NB4 (cell line): ENCODE measurements at regions not wholly inside any gene's neighbourhood (a gene's known extent, or its start where the extent isn't known, plus 50 kb on each side); places are given as distances from the start of the nearest gene placed in this dataset.

Source experiments
- POLR2A ChIP-seq: IDR thresholded peaks from 2 replicates; pipeline ENCODE4 v1.6.1; 2011; ENCODE audit warnings: mild to moderate bottlenecking; ENCODE audit not compliant: insufficient read length; ENCODE audit errors: extremely low read depth
- TF ChIP-seq, protein P1 (sequence below): IDR thresholded peaks from one replicate; pipeline ENCODE4 v1.5.1; 2012; ENCODE audit warnings: low read depth, low read length

DNA sequence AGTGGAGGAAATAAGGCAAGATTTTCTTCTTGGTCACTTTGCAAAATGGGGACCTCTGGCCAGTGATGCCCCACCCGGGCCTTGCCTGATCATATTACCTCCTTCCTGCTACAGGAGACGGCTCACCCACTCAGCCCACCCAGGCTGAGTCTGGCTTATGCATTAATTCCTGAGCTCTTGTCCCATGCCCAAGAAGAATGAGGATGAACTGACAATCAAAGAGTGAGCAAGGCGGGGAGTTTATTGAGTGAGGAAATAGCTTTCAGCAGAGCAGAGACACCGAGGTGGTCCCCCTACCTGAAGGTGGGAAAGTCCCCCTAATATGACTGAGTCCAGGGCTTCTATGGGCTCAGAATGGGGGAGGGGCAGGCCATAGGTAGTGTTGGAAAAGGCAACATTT is 107.5 kb downstream of the EOMES start:
- TF ChIP-seq POLR2A: no peak
- TF ChIP-seq, protein P1, sequence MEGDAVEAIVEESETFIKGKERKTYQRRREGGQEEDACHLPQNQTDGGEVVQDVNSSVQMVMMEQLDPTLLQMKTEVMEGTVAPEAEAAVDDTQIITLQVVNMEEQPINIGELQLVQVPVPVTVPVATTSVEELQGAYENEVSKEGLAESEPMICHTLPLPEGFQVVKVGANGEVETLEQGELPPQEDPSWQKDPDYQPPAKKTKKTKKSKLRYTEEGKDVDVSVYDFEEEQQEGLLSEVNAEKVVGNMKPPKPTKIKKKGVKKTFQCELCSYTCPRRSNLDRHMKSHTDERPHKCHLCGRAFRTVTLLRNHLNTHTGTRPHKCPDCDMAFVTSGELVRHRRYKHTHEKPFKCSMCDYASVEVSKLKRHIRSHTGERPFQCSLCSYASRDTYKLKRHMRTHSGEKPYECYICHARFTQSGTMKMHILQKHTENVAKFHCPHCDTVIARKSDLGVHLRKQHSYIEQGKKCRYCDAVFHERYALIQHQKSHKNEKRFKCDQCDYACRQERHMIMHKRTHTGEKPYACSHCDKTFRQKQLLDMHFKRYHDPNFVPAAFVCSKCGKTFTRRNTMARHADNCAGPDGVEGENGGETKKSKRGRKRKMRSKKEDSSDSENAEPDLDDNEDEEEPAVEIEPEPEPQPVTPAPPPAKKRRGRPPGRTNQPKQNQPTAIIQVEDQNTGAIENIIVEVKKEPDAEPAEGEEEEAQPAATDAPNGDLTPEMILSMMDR: no peak
